ENCODE measurements at regions not wholly inside any gene's neighbourhood (a gene's known extent, or its start where the extent isn't known, plus 50 kb on each side); places are given as distances from the start of the nearest gene placed in this dataset.

GRCh38 chr10:85515316-85515715 is 851.3 kb downstream of the GRID1 start:
- no peak for DNase-seq

- no peak for DNase-seq
These were observed 842.5 kb downstream of the GRID1 start for GRCh38 chr10:85524001-85524666.

GRCh38 chr10:85527616-85528317 is 838.8 kb downstream of the GRID1 start:
- no peak for DNase-seq

GRCh38 chr10:85528318-85528652 is 838.3 kb downstream of the GRID1 start:
- DNase-seq, result no peak

- no peak for DNase-seq
These were observed 834.9 kb downstream of the GRID1 start for GRCh38 chr10:85531706-85532105.

GRCh38 chr10:85532773-85533172 is 833.8 kb downstream of the GRID1 start:
- peak; percentile 82 for DNase-seq

- DNase-seq, result no peak
These were observed 830.7 kb downstream of the GRID1 start for GRCh38 chr10:85535926-85536325.

- no peak for DNase-seq
These were observed 829.0 kb downstream of the GRID1 start for GRCh38 chr10:85537561-85537960.

- no peak for DNase-seq
These were observed 828.0 kb downstream of the GRID1 start for GRCh38 chr10:85538601-85539000.

GRCh38 chr10:85542152-85542551 is 824.4 kb downstream of the GRID1 start:
- no peak for DNase-seq

- no peak for DNase-seq
These were observed 823.5 kb downstream of the GRID1 start for GRCh38 chr10:85542936-85543730.

GRCh38 chr10:85544956-85545355 is 821.6 kb downstream of the GRID1 start:
- DNase-seq, result no peak

- no peak for DNase-seq
These were observed 820.7 kb downstream of the GRID1 start for GRCh38 chr10:85545874-85546273.

- no peak for DNase-seq
These were observed 819.1 kb downstream of the GRID1 start for GRCh38 chr10:85547460-85548023.

GRCh38 chr10:85548034-85548433 is 818.6 kb downstream of the GRID1 start:
- DNase-seq, result peak; percentile 40

Data from NCI-H82 (cell line).